ENCODE measurements at regions not wholly inside any gene's neighbourhood (a gene's known extent, or its start where the extent isn't known, plus 50 kb on each side); places are given as distances from the start of the nearest gene placed in this dataset.

GRCh38 chr11:127598476-127598875 lies 597.9 kb upstream of the KIRREL3 start:
- H3K27ac ChIP-seq: no peak overlapping the region
- no peaks in the 10 kb centered on the region for H3K4me1 ChIP-seq
- TF ChIP-seq CTCF (IDR thresholded peaks at IDR 0.05): no peak
- no peak overlapping the region for H3K4me3 ChIP-seq
- ATAC-seq (no peak), DNase-seq (no peak)
- no peaks in the 10 kb centered on the region for H3K9me3 ChIP-seq
- H3K36me3 ChIP-seq: no peaks in the 10 kb centered on the region
- intact Hi-C loops (cut with DNase I): no loop called here
- H3K27me3 ChIP-seq: no peaks in the 10 kb centered on the region

- Histone ChIP-seq H3K9me3 (no peaks in the 10 kb centered on the region), H3K4me1 (no peaks in the 10 kb centered on the region), H3K27me3 (no peaks in the 10 kb centered on the region), H3K36me3 (no peaks in the 10 kb centered on the region), H3K27ac (no peak overlapping the region), H3K4me3 (no peak overlapping the region)
- ATAC-seq: no peak
- DNase-seq: no peak
- intact Hi-C loops (cut with DNase I): no loop called here
- TF ChIP-seq CTCF (IDR thresholded peaks at IDR 0.05): no peak
Observed at GRCh38 chr11:127596433-127596832, 595.9 kb upstream of the KIRREL3 start.

- no peak for DNase-seq
- no peaks in the 10 kb centered on the region for H3K4me1 ChIP-seq
- TF ChIP-seq CTCF (IDR thresholded peaks at IDR 0.05): no peak
- no peak overlapping the region for H3K4me3 ChIP-seq
- no peak for ATAC-seq
- H3K27me3 ChIP-seq: no peaks in the 10 kb centered on the region
- no peaks in the 10 kb centered on the region for H3K36me3 ChIP-seq
- H3K9me3 ChIP-seq: no peaks in the 10 kb centered on the region
- intact Hi-C loops (cut with DNase I): no loop called here
- no peak overlapping the region for H3K27ac ChIP-seq
Observed at GRCh38 chr11:127592371-127592770, 591.8 kb upstream of the KIRREL3 start.

GRCh38 chr11:127590314-127590713 lies 589.7 kb upstream of the KIRREL3 start:
- no peak for ATAC-seq

GRCh38 chr11:127588431-127588830 lies 587.9 kb upstream of the KIRREL3 start:
- intact Hi-C loops (cut with DNase I): no loop called here
- Histone ChIP-seq H3K4me1 (no peaks in the 10 kb centered on the region), H3K27ac (no peak overlapping the region), H3K9me3 (no peaks in the 10 kb centered on the region), H3K4me3 (no peak overlapping the region), H3K36me3 (no peaks in the 10 kb centered on the region), H3K27me3 (no peaks in the 10 kb centered on the region)
- TF ChIP-seq CTCF (IDR thresholded peaks at IDR 0.05): no peak
- DNase-seq (no peak), ATAC-seq (no peak)

More at GRCh38 chr11:127590314-127590713, 589.7 kb upstream of the KIRREL3 start:
- H3K4me1 ChIP-seq: no peaks in the 10 kb centered on the region
- no peak overlapping the region for H3K4me3 ChIP-seq
- no peak for DNase-seq
- TF ChIP-seq CTCF (IDR thresholded peaks at IDR 0.05): no peak
- no peaks in the 10 kb centered on the region for H3K9me3 ChIP-seq
- H3K27ac ChIP-seq: no peak overlapping the region
- H3K27me3 ChIP-seq: no peaks in the 10 kb centered on the region
- no peaks in the 10 kb centered on the region for H3K36me3 ChIP-seq
- intact Hi-C loops (cut with DNase I): no loop called here

- intact Hi-C loops (cut with DNase I): no loop called here
- Histone ChIP-seq H3K4me1 (no peaks in the 10 kb centered on the region), H3K4me3 (no peak overlapping the region), H3K36me3 (no peaks in the 10 kb centered on the region), H3K9me3 (no peaks in the 10 kb centered on the region), H3K27ac (no peak overlapping the region), H3K27me3 (no peaks in the 10 kb centered on the region)
- no peak for TF ChIP-seq CTCF (IDR thresholded peaks at IDR 0.05)
- DNase-seq (no peak), ATAC-seq (no peak)
Observed at GRCh38 chr11:127587511-127587910, 586.9 kb upstream of the KIRREL3 start.
